Stimulated activated CD8-positive, alpha-beta memory T cell treated with anti-CD3 and anti-CD28 coated beads, Interleukin-15, amount 100 ng/mL, for 1 hour (primary cell): ENCODE measurements at regions not wholly inside any gene's neighbourhood (a gene's known extent, or its start where the extent isn't known, plus 50 kb on each side); places are given as distances from the start of the nearest gene placed in this dataset.
"Not testable (repeated sequence)": the region's sequence is repeated elsewhere in the genome, so short reads cannot be mapped to it uniquely, and the experiment has no call there.

Experiments used
- DNase-seq: peaks from one replicate; pipeline ENCODE4 v3.0.0-alpha.2; 2020; ENCODE audit warnings: low read depth

GRCh38 chr11:116373104-116373944 is 399.5 kb downstream of the BUD13 start:
- DNase-seq: no peak

GRCh38 chr11:116371146-116371545 is 401.6 kb downstream of the BUD13 start:
- no peak for DNase-seq

- no peak for DNase-seq
Observed at GRCh38 chr11:116368784-116369183, 404.0 kb downstream of the BUD13 start.

- DNase-seq: no peak
Observed at GRCh38 chr11:116366980-116367645, 405.7 kb downstream of the BUD13 start.

- no peak for DNase-seq
Observed at GRCh38 chr11:116366451-116366850, 406.3 kb downstream of the BUD13 start.

GRCh38 chr11:116364925-116365324 is 407.9 kb downstream of the BUD13 start:
- DNase-seq: not testable (repeated sequence)

GRCh38 chr11:116364348-116364747 is 408.4 kb downstream of the BUD13 start:
- no peak for DNase-seq

GRCh38 chr11:116360221-116360941 is 412.4 kb downstream of the BUD13 start:
- no peak for DNase-seq

GRCh38 chr11:116357784-116358544 is 414.8 kb downstream of the BUD13 start:
- DNase-seq: no peak

- DNase-seq: no peak
Observed at GRCh38 chr11:116356451-116356850, 416.3 kb downstream of the BUD13 start.

- no peak for DNase-seq
Observed at GRCh38 chr11:116355104-116355503, 417.7 kb downstream of the BUD13 start.

- no peak for DNase-seq
Observed at GRCh38 chr11:116353589-116353988, 419.2 kb downstream of the BUD13 start.

GRCh38 chr11:116352881-116353280 is 419.9 kb downstream of the BUD13 start:
- no peak for DNase-seq

- DNase-seq: no peak
Observed at GRCh38 chr11:116348226-116348625, 424.6 kb downstream of the BUD13 start.

GRCh38 chr11:116345575-116345974 is 427.2 kb downstream of the BUD13 start:
- no peak for DNase-seq

GRCh38 chr11:116344601-116345000 is 428.2 kb downstream of the BUD13 start:
- no peak for DNase-seq

GRCh38 chr11:116343270-116343669 is 429.5 kb downstream of the BUD13 start:
- DNase-seq: no peak

GRCh38 chr11:116342148-116342547 is 430.6 kb downstream of the BUD13 start:
- no peak for DNase-seq

GRCh38 chr11:116339306-116340098 is 433.3 kb downstream of the BUD13 start:
- no peak for DNase-seq

GRCh38 chr11:116338500-116338899 is 434.3 kb downstream of the BUD13 start:
- DNase-seq: not testable (repeated sequence)

GRCh38 chr11:116336540-116336939 is 436.2 kb downstream of the BUD13 start:
- DNase-seq: no peak
